RWPE2 (cell line): ENCODE measurements at regions not wholly inside any gene's neighbourhood (a gene's known extent, or its start where the extent isn't known, plus 50 kb on each side); places are given as distances from the start of the nearest gene placed in this dataset.

Source experiments
- ATAC-seq: fragments of 200-7000 bp; cut with Tn5 transposase; 3 replicates; pipeline ENCODE4 v1.9.1; 2021; ENCODE audit warnings: low read depth
- DNase-seq: peaks from one replicate; pipeline ENCODE4 v3.0.0-alpha.2; 2020; ENCODE audit warnings: low spot score
- H3K27ac ChIP-seq: fragments of 450-650 bp; 2 replicates; pipeline ENCODE4 v1.5.1; 2017; ENCODE audit warnings: mild to moderate bottlenecking; ENCODE audit not compliant: poor library complexity, severe bottlenecking
- H3K27me3 ChIP-seq: fragments of 250-450 bp; sonication (Bioruptor Pico); 2 replicates; pipeline ENCODE4 v1.5.1; 2021; ENCODE audit warnings: mild to moderate bottlenecking, moderate library complexity; ENCODE audit not compliant: insufficient read depth, poor library complexity, severe bottlenecking
- H3K36me3 ChIP-seq: fragments of 250-450 bp; sonication (Bioruptor Pico); 2 replicates; pipeline ENCODE4 v1.5.1; 2020; ENCODE audit warnings: low read depth, mild to moderate bottlenecking, moderate library complexity
- H3K4me1 ChIP-seq: fragments of 250-450 bp; sonication (Bioruptor Pico); 2 replicates; pipeline ENCODE4 v1.5.1; 2021; ENCODE audit warnings: mild to moderate bottlenecking, moderate library complexity; ENCODE audit not compliant: insufficient read depth, poor library complexity, severe bottlenecking
- H3K4me3 ChIP-seq: fragments of 250-450 bp; sonication (Bioruptor Pico); 2 replicates; pipeline ENCODE4 v1.5.1; 2021; ENCODE audit warnings: mild to moderate bottlenecking, moderate library complexity; ENCODE audit not compliant: severe bottlenecking
- H3K9me3 ChIP-seq: fragments of 250-450 bp; sonication (Bioruptor Pico); 2 replicates; pipeline ENCODE4 v1.5.1; 2021; ENCODE audit warnings: mild to moderate bottlenecking, moderate library complexity; ENCODE audit not compliant: severe bottlenecking
- CTCF ChIP-seq: fragments of 450-650 bp; IDR thresholded peaks from one replicate; pipeline ENCODE4 v1.5.1; 2017; ENCODE audit warnings: mild to moderate bottlenecking, moderate library complexity; ENCODE audit not compliant: poor library complexity, severe bottlenecking

DNA sequence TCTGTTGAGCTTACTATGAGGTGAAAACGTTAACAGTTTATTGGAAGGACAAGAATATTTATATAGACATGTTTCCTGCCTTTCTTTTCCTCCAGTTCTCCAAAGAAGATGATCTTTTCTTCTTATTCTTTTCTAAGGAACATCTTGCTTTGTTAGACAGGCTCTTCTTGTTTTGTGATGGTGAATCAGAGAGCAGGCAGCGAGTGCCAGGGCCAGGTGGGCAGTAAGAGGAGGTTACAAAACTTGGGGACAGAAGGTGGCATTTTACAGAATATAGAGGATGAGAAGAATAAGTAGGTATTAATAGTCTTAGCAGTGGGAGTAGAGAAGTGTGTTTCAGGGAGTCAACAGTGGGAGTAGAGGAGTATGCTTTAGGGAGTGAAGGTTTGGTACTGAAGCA, 223.6 kb downstream of the ARL4A start:
- H3K27me3 ChIP-seq, result no peaks in the 10 kb centered on the region
- peaks cover 7% of the 10 kb centered on the region for H3K4me1 ChIP-seq
- ATAC-seq (no peak), DNase-seq (no peak)
- H3K4me3 ChIP-seq, result no peak overlapping the region
- H3K36me3 ChIP-seq, result no peaks in the 10 kb centered on the region
- no peak for TF ChIP-seq CTCF
- H3K9me3 ChIP-seq, result no peaks in the 10 kb centered on the region
- H3K27ac ChIP-seq, result no peak overlapping the region

- H3K4me3 ChIP-seq, result no peak overlapping the region
Measured at GRCh38 chr7:12913002-12913401, 225.6 kb downstream of the ARL4A start.

GRCh38 chr7:12917801-12918200, 230.4 kb downstream of the ARL4A start:
- H3K36me3 ChIP-seq, result no peaks in the 10 kb centered on the region
- TF ChIP-seq CTCF, result no peak
- H3K9me3 ChIP-seq, result no peaks in the 10 kb centered on the region
- no peak overlapping the region for H3K4me3 ChIP-seq
- no peak overlapping the region for H3K27ac ChIP-seq
- peaks cover 8% of the 10 kb centered on the region for H3K4me1 ChIP-seq
- DNase-seq (no peak), ATAC-seq (no peak)
- no peaks in the 10 kb centered on the region for H3K27me3 ChIP-seq

More at GRCh38 chr7:12913002-12913401, 225.6 kb downstream of the ARL4A start:
- TF ChIP-seq CTCF, result no peak
- no peak for ATAC-seq
- DNase-seq, result no peak
- Histone ChIP-seq H3K27me3 (no peaks in the 10 kb centered on the region), H3K27ac (no peak overlapping the region), H3K4me1 (peaks cover 7% of the 10 kb centered on the region), H3K36me3 (no peaks in the 10 kb centered on the region), H3K9me3 (no peaks in the 10 kb centered on the region)

- ATAC-seq, result no peak
Measured at GRCh38 chr7:12921751-12922345, 234.4 kb downstream of the ARL4A start.

More at GRCh38 chr7:12921751-12922345, 234.4 kb downstream of the ARL4A start:
- no peak overlapping the region for H3K4me3 ChIP-seq
- no peak for DNase-seq
- TF ChIP-seq CTCF, result no peak
- no peaks in the 10 kb centered on the region for H3K9me3 ChIP-seq
- H3K27ac ChIP-seq, result no peak overlapping the region
- H3K4me1 ChIP-seq, result peaks cover 31% of the 10 kb centered on the region
- H3K36me3 ChIP-seq, result no peaks in the 10 kb centered on the region
- H3K27me3 ChIP-seq, result no peaks in the 10 kb centered on the region
